ENCODE measurements at regions not wholly inside any gene's neighbourhood (a gene's known extent, or its start where the extent isn't known, plus 50 kb on each side); places are given as distances from the start of the nearest gene placed in this dataset.

- Histone ChIP-seq H3K4me1 (ENCODE audit: control insufficient read depth in 1 of 2, low read depth in 2 of 2) (peaks cover 0 to 11% of the 10 kb centered on the region in 2 donors), H3K36me3 (no peaks in the 10 kb centered on the region), H3K9me3 (no peaks in the 10 kb centered on the region), H3K27ac (no peak overlapping the region), H3K4me3 (no peak overlapping the region), H3K27me3 (replicated peaks; ENCODE audit: insufficient read depth) (no peaks in the 10 kb centered on the region)
- no peak for DNase-seq (ENCODE audit: low spot score)
- no peak for TF ChIP-seq CTCF (IDR thresholded peaks at IDR 0.05)
- ATAC-seq (ENCODE audit: insufficient number of reproducible peaks, low FRiP score, low read depth): no peak
These were observed 126.5 kb upstream of the ZEB1 start for GRCh38 chr10:31192475-31192874.

GRCh38 chr10:31194986-31195385, 124.0 kb upstream of the ZEB1 start:
- Histone ChIP-seq H3K4me3 (no peak overlapping the region), H3K9me3 (no peaks in the 10 kb centered on the region), H3K27me3 (replicated peaks; ENCODE audit: insufficient read depth) (no peaks in the 10 kb centered on the region), H3K27ac (no peak overlapping the region), H3K4me1 (ENCODE audit: control insufficient read depth in 1 of 2, low read depth in 2 of 2) (no peaks in the 10 kb centered on the region), H3K36me3 (no peaks in the 10 kb centered on the region)
- no peak for ATAC-seq (ENCODE audit: insufficient number of reproducible peaks, low FRiP score, low read depth)
- no peak for TF ChIP-seq CTCF (IDR thresholded peaks at IDR 0.05)
- DNase-seq (ENCODE audit: low spot score): no peak

GRCh38 chr10:31197886-31198285, 121.1 kb upstream of the ZEB1 start:
- Histone ChIP-seq H3K9me3 (no peaks in the 10 kb centered on the region), H3K4me1 (ENCODE audit: control insufficient read depth in 1 of 2, low read depth in 2 of 2) (no peaks in the 10 kb centered on the region), H3K27me3 (replicated peaks; ENCODE audit: insufficient read depth) (no peaks in the 10 kb centered on the region), H3K27ac (no peak overlapping the region), H3K4me3 (no peak overlapping the region), H3K36me3 (no peaks in the 10 kb centered on the region)
- no peak for DNase-seq (ENCODE audit: low spot score)
- no peak for TF ChIP-seq CTCF (IDR thresholded peaks at IDR 0.05)
- ATAC-seq (ENCODE audit: insufficient number of reproducible peaks, low FRiP score, low read depth): no peak

GRCh38 chr10:31204090-31204489, 114.9 kb upstream of the ZEB1 start:
- no peak for TF ChIP-seq CTCF (IDR thresholded peaks at IDR 0.05)
- Histone ChIP-seq H3K27ac (no peak overlapping the region), H3K4me3 (no peak overlapping the region), H3K27me3 (replicated peaks; ENCODE audit: insufficient read depth) (no peaks in the 10 kb centered on the region), H3K4me1 (ENCODE audit: control insufficient read depth in 1 of 2, low read depth in 2 of 2) (peaks cover 0 to 13% of the 10 kb centered on the region in 2 donors), H3K36me3 (no peaks in the 10 kb centered on the region), H3K9me3 (no peaks in the 10 kb centered on the region)
- ATAC-seq (ENCODE audit: insufficient number of reproducible peaks, low FRiP score, low read depth): no peak
- no peak for DNase-seq (ENCODE audit: low spot score)

GRCh38 chr10:31207636-31208035, 111.4 kb upstream of the ZEB1 start:
- no peak overlapping the region for H3K27ac ChIP-seq
- DNase-seq (ENCODE audit: low spot score): no peak
- H3K36me3 ChIP-seq: no peaks in the 10 kb centered on the region
- H3K27me3 ChIP-seq (replicated peaks; ENCODE audit: insufficient read depth): no peaks in the 10 kb centered on the region
- H3K4me1 ChIP-seq (ENCODE audit: control insufficient read depth in 1 of 2, low read depth in 2 of 2): peaks cover 0 to 13% of the 10 kb centered on the region in 2 donors
- H3K9me3 ChIP-seq: no peaks in the 10 kb centered on the region
- no peak overlapping the region for H3K4me3 ChIP-seq
- no peak for TF ChIP-seq CTCF (IDR thresholded peaks at IDR 0.05)
- ATAC-seq (ENCODE audit: insufficient number of reproducible peaks, low FRiP score, low read depth): no peak

All from thoracic aorta (tissue), 2 donors.